Activated CD4-positive, alpha-beta T cell treated with anti-CD3 and anti-CD28 coated beads, Interleukin-2, amount 50 U/mL, for 24 hours (primary cell): ENCODE measurements at regions not wholly inside any gene's neighbourhood (a gene's known extent, or its start where the extent isn't known, plus 50 kb on each side); places are given as distances from the start of the nearest gene placed in this dataset.
"Not testable (repeated sequence)": the region's sequence is repeated elsewhere in the genome, so short reads cannot be mapped to it uniquely, and the experiment has no call there.

Source experiments
- DNase-seq, 2 donors: peaks; one replicate each; pipeline ENCODE4 v3.0.0-alpha.2; 2020; ENCODE audit warnings: low read depth in 1 of 2, low spot score in 1 of 2

DNA sequence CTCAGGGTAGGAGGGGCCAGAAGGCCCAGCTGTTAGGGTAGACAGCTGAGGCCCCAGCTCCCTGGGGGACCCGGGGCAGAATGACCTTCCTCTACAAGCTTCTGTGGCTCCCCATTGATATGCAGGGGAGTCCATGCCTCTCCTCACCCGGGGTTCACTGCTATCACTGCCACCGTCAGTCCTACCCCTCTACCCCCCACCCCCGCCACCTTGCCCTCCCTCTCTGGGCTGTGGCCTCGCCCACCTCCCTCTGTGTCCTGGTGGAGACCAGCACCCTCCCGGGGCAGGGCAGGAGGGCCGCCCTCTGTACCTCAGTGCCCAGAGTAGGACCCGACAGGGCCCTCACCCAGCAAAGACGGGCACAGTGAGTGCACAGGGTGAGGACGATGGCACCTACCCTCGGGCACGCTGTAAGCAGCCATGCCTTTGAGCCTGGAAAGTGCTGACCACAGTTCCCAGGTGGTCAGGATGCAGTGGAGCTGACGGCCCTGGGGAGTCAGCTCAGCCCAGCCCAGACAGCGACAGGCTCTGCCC is 88.4 kb upstream of the SFSWAP start:
- no peak for DNase-seq

DNA sequence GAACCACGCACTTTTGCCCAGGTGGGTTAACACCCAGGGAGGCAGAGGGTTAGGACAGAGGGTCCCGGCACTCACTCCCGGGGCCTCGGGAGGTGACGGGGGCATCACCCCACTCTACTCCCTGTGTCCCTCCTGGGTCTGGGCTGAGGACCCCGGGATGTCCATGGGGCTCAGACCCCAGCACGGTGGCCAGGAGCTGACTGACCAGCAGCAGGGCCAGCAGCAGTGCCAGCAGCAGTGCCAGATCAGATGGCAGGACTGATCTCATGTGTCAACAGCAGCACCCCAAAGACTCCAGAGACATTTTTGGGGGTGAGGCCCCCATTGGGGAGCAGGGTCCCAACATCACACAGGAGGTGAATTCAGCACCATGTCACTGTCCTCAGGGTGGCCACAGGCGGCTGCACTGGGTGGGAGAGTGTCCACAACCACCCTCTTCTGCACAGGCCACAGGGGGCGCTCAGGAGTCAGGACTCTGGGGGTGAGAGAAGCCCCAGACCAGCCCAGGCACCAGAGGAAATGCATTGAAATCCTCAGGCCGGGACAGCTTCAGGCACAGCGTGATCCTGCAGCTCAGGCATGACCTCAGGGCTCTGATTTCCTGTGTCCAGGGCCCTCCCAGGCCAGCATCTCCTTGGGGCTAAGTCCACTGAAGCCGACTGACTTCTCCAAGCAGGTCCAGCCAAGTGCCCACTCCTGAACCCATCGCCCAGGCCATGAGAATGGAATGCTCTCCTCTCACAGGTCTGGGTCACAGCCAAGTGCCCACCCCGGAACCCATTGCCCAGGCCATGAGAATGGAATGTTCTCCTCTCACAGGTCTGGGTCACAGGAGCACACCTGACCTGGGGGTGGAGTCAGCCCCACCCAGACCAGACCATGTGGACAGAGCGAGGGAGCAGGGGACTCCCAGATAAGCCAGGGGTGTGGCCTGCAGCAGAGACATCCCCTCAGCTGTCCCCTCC is 87.2 kb upstream of the SFSWAP start:
- not testable (repeated sequence) for DNase-seq

DNA sequence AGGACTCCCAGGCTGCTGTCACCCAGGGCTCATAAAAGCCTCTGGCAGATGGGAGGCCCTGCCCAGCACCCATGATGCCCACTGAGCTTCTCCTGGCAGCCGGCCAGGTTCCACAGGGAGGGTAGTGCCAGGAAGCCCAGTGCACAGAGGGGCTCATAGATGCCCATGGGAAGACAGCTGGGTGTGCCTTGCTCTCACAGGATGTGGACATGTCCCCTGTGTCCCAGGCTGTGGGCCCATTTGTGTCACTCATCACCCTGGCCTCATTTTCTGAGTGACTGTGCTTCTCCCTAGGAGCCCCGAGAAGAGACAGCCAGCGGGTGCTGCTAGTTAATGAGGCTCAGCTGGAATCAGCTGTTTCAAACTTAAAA is 86.5 kb upstream of the SFSWAP start:
- DNase-seq = not testable (repeated sequence)

DNA sequence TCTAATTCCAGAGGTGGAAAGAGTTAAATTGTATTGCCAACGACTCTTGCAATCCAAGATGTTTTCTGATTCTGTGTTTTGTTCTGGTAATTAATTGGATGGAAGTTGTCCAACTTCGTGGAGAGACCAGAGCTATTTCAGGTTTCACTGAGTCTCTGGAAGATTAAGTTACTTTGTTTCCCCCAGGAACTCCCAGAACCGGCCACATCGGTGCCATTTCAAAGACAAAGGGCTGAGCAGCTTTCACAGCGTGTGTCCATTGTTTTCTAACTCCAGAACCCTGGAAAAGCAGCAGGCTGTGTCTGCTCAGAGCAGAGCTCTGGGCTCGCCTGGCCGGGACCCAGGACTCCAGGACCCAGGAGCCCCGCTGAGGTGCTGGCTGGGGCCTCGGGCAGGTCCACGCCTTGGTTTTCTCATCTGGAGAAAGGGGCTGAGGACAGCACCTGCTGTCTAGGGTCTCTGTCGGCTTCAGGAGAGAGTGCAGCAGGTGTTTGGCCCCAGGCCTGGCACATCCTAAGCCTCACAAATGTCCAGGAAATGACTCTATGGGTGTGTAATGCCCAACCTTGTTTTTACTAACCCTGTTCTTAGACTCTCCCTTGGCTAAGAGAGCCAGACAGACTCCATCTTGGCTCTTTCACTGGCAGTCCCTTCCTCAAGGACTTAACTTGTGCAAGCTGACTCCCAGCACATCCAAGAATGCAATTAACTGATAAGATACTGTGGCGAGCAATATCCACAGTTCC is 86.0 kb upstream of the SFSWAP start:
- not testable (repeated sequence) for DNase-seq

DNA sequence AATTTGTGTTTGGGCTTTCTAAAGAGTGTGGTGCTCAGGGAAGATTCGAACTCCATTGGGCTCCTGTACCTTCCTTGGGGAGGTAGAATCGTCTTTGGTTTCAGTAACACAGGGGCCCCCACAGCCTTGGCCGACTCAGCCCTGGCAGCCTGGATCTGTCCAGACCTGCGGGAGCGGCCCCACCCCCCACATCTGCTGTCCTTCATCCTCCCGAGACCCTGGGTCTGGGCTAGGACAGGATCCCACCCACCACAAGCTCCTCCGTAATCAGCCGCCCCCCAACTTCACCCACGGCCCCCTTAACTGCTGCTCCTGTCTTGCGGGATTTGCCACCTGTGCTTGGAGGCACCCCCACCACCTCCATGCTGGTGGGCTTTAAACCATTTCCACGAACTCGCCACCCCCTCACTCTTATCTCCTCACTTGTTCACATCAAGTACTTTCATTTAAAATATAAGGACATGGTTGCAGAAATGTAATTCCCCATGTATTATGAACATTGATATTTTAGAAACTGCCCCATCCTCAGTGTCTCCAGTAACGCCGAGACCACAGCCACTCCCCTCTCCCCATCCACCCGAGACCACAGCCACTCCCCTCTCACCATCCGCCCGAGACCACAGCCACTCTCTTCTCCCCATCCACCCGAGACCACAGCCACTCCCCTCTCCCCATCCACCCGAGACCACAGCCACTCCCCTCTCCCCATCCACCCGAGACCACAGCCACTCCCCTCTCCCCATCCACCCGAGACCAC is 84.7 kb upstream of the SFSWAP start:
- DNase-seq = not testable (repeated sequence)

DNA sequence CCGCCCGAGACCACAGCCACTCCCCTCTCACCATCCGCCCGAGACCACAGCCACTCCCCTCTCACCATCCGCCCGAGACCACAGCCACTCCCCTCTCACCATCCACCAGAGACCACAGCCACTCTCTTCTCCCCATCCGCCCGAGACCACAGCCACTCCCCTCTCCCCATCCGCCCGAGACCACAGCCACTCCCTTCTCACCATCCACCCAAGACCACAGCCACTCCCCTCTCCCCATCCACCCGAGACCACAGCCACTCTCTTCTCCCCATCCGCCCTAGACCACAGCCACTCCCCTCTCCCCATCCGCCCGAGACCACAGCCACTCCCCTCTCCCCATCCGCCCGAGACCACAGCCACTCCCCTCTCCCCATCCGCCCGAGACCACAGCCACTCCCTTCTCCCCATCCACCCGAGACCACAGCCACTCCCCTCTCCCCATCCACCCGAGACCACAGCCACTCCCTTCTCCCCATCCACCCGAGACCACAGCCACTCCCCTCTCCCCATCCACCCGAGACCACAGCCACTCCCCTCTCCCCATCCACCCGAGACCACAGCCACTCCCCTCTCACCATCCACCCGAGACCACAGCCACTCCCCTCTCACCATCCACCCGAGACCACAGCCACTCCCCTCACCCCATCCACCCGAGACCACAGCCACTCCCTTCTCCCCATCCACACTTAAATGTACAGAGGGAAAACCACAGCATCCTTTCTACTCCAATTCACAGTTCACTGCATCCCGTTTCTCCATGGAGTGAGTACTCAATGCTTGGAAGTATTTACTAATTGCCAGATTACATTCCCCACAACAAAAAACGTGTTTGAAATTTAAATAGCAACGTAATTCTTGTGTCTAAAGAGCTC is 83.5 kb upstream of the SFSWAP start:
- DNase-seq = not testable (repeated sequence)

DNA sequence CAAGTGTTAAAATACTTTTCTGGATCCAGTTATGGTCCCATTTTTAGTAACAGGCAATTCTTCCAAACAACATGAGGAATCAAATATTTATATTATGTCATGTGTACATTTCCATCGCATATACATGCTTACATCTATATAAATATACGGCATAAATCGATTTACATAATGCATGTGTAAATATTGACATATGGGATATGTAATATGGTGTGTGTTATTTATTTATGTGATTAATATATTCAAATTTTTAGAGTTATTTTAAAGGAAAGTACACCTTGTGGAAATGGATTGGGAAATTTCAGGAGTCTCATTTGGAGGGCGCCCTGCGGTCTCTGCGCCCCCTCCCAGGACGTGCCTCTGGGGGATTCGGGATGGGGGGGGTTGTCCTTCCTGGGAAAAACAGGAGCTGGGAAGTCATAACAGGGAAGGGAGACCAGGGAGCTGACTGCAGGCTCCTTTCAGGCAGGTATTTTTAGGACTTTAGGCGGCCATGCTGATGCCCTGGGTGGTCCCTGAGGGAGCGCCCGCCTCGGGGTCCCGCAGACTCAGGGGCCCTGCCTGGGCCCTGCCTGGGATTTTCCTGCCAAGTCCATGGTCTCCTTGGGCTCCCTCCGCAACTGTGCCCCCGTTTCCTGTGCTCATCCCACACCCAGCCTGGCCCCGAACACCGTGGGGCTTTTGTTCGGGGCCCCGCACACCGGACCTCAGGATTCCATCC is 82.7 kb upstream of the SFSWAP start:
- DNase-seq = no peak

DNA sequence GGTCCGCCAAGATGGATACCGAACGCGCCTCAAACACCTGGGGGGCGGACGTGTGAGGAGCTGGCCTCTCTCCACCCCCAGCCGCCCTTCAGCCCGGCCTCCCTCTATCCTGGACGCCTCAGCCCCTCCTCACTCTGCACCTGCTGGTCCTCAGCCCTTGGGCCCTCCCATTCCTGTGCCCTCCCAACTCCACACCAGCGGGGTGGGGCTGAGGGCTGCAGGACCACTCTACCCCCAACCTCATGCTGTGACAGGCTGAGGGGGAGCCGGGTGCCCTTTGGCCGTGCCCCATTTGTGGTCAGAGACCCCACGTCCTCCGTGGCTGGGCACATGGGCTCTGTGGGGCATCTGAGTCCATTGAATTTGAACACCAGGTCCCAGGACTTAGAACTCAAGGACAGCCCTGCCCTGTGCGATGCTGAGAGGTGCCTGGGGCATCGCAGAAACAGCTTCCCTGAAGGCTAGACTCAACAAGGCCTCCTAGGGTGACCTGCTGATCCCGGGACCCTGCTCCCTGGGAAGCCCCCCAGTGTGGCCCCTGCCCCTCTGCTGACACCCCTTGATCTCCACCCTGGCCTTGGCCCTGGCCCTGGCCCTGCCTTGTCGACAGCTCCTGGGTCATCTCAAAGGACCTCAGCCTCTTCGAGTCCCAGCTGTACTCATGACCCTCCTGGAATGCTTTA is 82.0 kb upstream of the SFSWAP start:
- DNase-seq = no peak

DNA sequence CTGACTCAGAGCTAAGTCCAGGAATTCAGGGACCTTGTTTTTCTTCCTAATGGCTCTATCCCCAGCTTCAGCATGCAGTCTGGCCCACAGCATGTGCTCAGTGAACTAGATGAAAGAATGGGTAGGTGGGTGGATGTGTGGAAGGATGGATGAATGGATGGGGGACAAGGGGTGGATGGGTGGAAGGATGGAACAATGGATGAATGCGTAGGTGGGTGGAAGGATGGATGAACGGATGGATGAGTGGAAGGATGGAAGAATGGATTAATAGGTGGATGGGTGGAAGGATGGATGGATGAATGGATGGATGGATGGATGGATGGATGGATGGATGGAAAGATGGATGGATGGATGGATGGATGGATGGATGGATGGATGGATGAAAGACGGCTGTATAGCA is 79.7 kb upstream of the SFSWAP start:
- DNase-seq = no peak

DNA sequence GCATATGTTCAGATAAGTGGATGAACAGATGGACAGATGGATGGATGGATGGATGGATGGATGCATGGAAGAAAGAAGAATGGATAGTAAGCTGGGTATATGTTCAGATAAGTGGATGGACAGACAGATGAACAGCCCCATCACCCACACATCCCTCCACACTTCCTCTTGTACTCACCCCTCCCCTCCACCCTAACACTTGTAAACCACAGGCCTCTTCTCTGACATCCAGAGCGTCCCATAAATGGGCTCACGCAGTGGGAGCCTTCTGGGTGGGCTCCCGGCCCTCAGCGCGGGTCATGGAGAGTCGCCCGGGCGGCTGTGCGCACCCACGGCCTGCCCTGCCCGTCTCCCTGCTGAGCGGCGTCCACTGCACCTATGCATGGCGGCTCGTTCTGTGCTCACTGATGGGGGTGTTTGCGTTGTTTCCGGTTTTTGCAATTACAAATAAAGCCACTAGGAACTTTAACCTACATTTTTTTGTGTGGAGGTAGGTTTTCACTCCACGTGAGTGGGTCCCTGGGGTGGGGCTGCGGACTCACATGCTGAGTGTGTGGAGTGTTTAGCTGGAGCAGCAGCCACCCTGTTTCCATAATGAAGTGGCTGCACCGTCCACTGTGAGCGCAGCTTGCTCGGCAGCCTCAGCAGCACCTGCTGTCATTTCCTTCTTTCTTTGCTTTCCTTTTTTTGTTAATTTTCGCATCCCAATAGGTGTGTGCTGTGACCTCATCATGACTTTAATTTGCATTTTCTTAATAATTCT is 78.8 kb upstream of the SFSWAP start:
- DNase-seq = not testable (repeated sequence)

DNA sequence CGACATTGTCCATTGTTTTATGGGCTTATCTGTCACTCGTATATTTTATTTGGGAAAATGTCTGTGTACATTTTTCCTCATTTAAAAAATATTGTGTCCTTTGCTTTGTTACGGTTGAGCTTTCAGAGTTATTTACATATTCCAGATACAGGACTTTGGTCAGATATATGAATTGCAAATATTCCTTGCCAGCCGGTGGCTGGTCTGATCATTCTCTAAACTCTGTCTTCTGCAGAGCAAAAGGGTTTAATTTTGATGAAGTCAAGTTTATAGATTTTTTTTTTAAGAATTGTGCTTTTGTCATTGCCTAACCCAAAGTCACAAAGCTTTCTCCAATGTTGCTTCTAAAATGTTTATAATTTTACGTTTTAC is 78.3 kb upstream of the SFSWAP start:
- DNase-seq = not testable (repeated sequence)

DNA sequence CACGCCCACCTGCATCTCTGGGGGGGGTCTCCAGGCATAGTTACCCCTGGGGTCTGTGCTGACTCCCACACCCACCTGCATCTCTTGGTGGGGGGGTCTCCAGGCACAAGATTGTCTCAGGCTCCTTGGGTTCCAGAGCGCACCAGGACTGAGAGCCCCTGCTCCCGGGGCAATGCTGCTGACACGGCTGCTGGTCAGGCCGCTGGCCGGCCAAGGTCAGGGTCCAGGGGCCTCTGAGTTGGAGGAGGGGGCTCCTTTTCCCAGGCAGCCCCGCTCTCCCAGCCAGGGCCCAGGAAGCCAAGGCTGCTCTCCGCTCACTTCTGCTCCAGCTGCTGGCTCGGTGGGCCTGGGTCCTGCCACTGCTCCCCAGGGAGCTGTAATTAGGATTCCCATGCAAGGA is 77.3 kb upstream of the SFSWAP start:
- DNase-seq = not testable (repeated sequence)

DNA sequence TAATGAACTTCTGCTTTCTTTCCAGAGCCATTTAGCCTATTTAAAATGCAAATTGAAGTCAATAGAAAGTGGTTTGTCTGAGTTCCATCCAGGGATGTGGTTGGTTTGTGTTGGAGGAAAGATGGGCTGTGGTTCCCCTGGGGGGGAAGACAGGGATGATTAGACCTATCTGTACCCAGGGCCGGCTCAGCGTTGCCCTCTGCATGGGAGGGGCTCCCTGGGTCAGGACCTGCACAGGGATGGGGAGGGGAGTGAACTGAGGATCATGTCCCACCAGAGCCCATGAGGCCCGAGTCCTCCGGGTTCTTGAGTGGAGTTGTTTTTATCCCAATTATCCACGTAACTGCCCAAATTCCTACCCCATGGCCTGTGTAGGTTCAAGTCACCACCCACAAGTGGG is 76.9 kb upstream of the SFSWAP start:
- DNase-seq = no peak

DNA sequence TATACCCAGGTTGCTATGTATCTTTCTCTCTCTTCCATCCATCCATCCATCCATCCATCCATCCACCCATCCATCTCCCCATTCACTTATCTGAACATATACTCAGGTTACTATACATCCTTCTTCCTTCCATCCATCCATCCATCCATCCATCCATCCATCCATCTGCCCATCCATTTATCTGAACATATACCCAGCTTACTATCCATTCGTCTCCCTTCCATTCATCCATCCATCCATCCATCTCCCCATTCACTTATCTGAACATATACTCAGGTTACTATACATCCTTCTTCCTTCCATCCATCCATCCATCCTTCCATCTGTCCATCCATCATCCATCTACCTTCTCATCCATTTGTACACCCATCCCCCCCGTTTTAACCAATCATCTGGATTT is 75.9 kb upstream of the SFSWAP start:
- DNase-seq = not testable (repeated sequence)

DNA sequence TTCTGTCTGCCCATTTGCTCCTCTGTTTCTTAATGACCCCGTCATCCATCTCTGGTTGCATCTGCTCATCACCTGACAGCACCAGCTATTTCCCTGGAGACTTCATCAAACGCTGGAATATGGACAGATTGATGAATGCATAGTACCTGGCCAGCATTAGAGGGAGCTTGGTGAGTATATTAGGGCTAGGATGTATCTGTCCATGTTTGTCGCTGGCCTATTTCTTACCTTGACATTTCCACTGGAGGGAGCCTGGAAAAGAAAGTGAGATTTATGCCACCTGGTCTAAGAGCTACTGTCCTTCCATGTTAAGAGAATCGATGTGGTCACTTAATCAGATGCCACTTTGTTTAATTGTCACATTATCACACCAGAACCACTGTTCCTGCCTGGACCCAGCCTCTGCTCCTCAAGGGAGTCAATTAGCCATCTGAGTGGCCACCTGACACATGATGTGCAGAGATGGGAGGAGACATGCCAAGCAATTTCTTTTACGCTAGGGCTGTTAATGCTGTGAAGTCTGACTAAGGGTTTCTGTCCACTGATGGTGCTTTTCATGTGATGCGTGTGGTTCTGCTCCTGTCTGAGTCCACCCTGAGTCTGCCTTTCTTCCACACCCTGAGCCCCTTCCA is 75.3 kb upstream of the SFSWAP start:
- DNase-seq = no peak

DNA sequence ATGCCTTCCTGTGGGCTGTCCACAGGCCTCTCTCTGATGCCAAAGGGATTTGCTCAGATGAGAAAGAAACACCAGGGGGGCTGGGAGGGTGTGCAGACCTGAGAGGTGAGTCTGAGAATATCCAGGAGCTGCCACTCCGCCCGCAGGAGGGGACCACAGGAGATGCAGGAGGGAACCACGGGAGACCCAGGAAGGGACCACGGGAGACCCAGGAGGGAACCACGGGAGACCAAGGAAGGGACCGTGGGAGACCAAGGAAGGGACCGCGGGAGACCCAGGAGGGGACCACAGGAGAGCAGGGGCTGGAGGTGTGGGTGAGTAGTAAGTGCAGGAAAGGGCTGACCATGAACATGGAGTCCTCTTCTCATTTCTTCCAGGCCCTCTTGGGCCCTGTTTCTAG is 74.6 kb upstream of the SFSWAP start:
- no peak for DNase-seq

DNA sequence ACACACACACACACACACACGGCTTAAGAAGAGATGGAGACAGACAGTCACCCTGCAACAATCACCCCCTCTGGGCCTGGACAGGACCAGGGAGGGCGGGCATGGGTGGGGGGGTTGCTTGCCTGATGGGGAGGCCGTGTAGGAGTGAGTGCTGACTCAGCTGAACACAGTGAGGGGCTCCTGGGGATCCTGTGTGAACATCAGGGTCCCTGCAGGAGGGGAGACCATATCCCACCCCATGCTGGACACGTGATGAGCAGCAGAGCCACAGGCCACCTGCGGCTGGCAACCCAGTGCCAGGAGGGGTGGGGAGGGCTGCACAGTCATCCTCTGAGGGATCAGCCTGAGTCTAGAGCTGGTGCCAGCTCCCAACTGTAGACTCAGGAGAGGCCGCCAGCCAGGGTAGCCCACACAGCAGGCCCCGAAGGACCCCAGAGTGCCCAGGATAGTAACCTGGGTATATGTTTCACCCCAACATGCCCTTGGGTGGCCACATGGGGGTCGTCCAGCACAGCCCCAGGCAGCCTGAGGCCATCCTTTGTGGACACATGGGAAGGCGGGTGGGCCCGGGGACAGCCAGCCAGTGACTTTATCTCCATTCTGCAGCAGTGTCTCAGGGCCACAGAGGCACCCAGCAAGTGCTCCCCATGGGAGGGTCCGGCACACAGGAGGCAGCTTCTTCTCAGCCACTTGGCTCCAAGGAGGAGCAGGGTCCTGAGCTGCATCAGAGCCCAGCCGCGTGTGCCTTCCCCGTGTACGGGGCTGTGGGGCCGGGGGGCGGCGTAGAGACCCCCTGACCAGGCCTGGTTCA is 73.7 kb upstream of the SFSWAP start:
- no peak for DNase-seq
